CD4-positive, alpha-beta T cell (primary cell): ENCODE measurements at regions not wholly inside any gene's neighbourhood (a gene's known extent, or its start where the extent isn't known, plus 50 kb on each side); places are given as distances from the start of the nearest gene placed in this dataset.

ENCODE experiments used
- ATAC-seq: fragments of 200-7000 bp; cut with Tn5 transposase; one replicate; pipeline ENCODE4 v1.10.0; 2022; ENCODE audit warnings: mild to moderate bottlenecking; ENCODE audit not compliant: poor library complexity
- CTCF ChIA-PET: fragments of 350-600 bp; sonication (Branson Sonifier 250); formaldehyde crosslinking; loops from one replicate; lab custom pipeline; 2021; ENCODE audit warnings: antibody characterized with exemption, inconsistent platforms; lab: Charles Lee
- POLR2A ChIA-PET: fragments of 350-600 bp; sonication (Branson Sonifier 250); formaldehyde crosslinking; loops from one replicate; lab custom pipeline; 2021; ENCODE audit warnings: antibody characterized with exemption, inconsistent platforms; lab: Charles Lee
- DNase-seq, 14 experiments: peaks; one replicate each; pipeline ENCODE4 v3.0.0-alpha.2; 2013 to 2020; ENCODE audit warnings: mixed read lengths in 2 of 14
- H3K27ac ChIP-seq, 2 donors: one replicate each; pipeline versions ENCODE4 v1.5.1 to v1.7.0; 2013; ENCODE audit warnings: low read length in 2 of 2, low read depth in 1 of 2, mild to moderate bottlenecking in 1 of 2
- H3K27me3 ChIP-seq, 2 experiments: 1 replicate in 1 of 2; 2 replicates in 1 of 2; pipeline versions ENCODE4 v1.6.1 to v1.7.0; 2013; ENCODE audit warnings: low read length in 2 of 2, control low read depth in 1 of 2, mild to moderate bottlenecking in 1 of 2, moderate library complexity in 1 of 2; ENCODE audit not compliant: insufficient read depth in 2 of 2, control insufficient read depth in 1 of 2
- H3K36me3 ChIP-seq: one replicate; pipeline ENCODE4 v1.6.1; 2013; ENCODE audit warnings: low read length, control low read depth; ENCODE audit not compliant: insufficient read depth
- H3K4me1 ChIP-seq: one replicate; pipeline ENCODE4 v1.6.1; 2013; ENCODE audit warnings: low read length, control low read depth; ENCODE audit not compliant: insufficient read depth
- H3K4me3 ChIP-seq: one replicate; pipeline ENCODE4 v1.5.1; 2013; ENCODE audit warnings: mild to moderate bottlenecking, low read length, moderate library complexity
- H3K9me3 ChIP-seq, 2 experiments: 1 replicate in 1 of 2; 2 replicates in 1 of 2; pipeline versions ENCODE4 v1.6.1 to v1.7.0; 2013; ENCODE audit warnings: low read length in 2 of 2, mild to moderate bottlenecking in 2 of 2, control low read depth in 1 of 2, moderate library complexity in 1 of 2; ENCODE audit not compliant: control insufficient read depth in 1 of 2, insufficient read depth in 1 of 2
- H3K27ac Mint-ChIP-seq: one replicate; pipeline ENCODE4 v1.8.0; 2020; ENCODE audit warnings: mixed read lengths
- H3K27me3 Mint-ChIP-seq: one replicate; pipeline ENCODE4 v1.8.0; 2021; ENCODE audit warnings: mixed read lengths
- H3K36me3 Mint-ChIP-seq: one replicate; pipeline ENCODE4 v1.8.0; 2021; ENCODE audit warnings: low read depth, mixed read lengths
- H3K4me1 Mint-ChIP-seq: one replicate; pipeline ENCODE4 v1.8.0; 2021; ENCODE audit warnings: low read depth, mixed read lengths
- H3K4me3 Mint-ChIP-seq: one replicate; pipeline ENCODE4 v1.8.0; 2020; ENCODE audit warnings: mild to moderate bottlenecking, mixed read lengths
- H3K9me3 Mint-ChIP-seq: one replicate; pipeline ENCODE4 v1.8.0; 2020; ENCODE audit warnings: mixed read lengths
- intact Hi-C, 2 experiments: fragments of 100-400 bp; cut with DNase I in 1 of 2; cut with micrococcal nuclease in 1 of 2; formaldehyde crosslinking; loops; one replicate each; pipeline versions ENCODE4 v1.15.1 to v1.9.0; 2023 to 2025; cut with DNase I, micrococcal nuclease
- TF ChIP-seq, protein P1 (sequence below): fragments of 200-600 bp; IDR thresholded peaks from one replicate; pipeline ENCODE4 v1.8.0; 2022; ENCODE audit warnings: antibody characterized with exemption, mild to moderate bottlenecking

DNA sequence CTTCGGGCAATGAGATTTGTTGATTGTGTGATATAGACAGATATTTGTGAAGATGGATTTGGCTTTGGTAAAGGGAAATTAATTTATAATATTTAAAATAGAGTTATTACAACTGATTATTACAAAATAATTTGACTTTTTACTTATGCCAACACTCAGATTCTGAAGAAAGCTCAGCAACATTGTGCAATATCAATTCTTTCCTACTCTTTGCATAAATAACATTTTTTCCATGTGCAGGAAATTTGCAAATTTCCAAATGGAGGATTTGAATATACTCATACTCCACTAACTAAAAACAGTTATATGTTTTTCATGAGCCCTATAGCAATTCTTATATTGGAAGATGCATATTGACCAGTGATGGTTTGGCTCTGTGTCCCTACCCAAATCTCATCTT, 676.4 kb upstream of the ADAMTS5 start:
- Histone ChIP-seq H3K4me3 (no peak overlapping the region), H3K4me1 (no peaks in the 10 kb centered on the region), H3K36me3 (no peaks in the 10 kb centered on the region), H3K27me3 (no peaks in the 10 kb centered on the region), H3K9me3 (peaks cover 0 to 4% of the 10 kb centered on the region in 2 experiments), H3K27ac (no peak overlapping the region)
- H3K9me3 Mint-ChIP-seq, result peaks cover 6% of the 10 kb centered on the region
- TF ChIP-seq, protein P1, sequence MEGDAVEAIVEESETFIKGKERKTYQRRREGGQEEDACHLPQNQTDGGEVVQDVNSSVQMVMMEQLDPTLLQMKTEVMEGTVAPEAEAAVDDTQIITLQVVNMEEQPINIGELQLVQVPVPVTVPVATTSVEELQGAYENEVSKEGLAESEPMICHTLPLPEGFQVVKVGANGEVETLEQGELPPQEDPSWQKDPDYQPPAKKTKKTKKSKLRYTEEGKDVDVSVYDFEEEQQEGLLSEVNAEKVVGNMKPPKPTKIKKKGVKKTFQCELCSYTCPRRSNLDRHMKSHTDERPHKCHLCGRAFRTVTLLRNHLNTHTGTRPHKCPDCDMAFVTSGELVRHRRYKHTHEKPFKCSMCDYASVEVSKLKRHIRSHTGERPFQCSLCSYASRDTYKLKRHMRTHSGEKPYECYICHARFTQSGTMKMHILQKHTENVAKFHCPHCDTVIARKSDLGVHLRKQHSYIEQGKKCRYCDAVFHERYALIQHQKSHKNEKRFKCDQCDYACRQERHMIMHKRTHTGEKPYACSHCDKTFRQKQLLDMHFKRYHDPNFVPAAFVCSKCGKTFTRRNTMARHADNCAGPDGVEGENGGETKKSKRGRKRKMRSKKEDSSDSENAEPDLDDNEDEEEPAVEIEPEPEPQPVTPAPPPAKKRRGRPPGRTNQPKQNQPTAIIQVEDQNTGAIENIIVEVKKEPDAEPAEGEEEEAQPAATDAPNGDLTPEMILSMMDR, result no peak
- H3K4me3 Mint-ChIP-seq, result no peak overlapping the region
- no peak overlapping the region for H3K27ac Mint-ChIP-seq
- DNase-seq (no peak), ATAC-seq (no peak)
- H3K27me3 Mint-ChIP-seq, result no peaks in the 10 kb centered on the region
- ChIA-PET CTCF (no interaction called here), POLR2A (no interaction called here)
- no peaks in the 10 kb centered on the region for H3K4me1 Mint-ChIP-seq
- no peaks in the 10 kb centered on the region for H3K36me3 Mint-ChIP-seq
- intact Hi-C loops, result no loop called here

DNA sequence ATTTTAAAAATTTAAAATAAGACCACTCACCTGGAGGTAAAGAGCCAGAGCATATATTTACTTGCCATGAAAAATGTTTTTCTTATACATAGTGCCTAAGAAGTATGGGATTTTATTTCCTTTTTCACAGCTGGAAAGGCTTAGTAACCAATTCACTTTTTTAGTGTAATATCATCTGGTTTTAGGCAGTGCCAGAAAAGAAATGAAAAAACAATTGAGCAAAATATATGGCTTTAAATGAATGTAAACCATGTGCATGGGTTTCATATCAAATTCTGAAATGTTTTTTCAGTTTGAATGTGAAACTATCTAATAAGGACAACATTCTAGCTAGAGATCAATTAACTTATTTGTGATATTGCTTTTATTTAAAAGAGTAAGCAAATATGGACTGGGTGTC, 672.4 kb upstream of the ADAMTS5 start:
- no peaks in the 10 kb centered on the region for H3K27me3 ChIP-seq
- TF ChIP-seq, protein P1, result no peak
- H3K36me3 ChIP-seq, result no peaks in the 10 kb centered on the region
- H3K36me3 Mint-ChIP-seq, result no peaks in the 10 kb centered on the region
- H3K9me3 Mint-ChIP-seq, result peaks cover 10% of the 10 kb centered on the region
- H3K4me3 Mint-ChIP-seq, result no peak overlapping the region
- ChIA-PET CTCF (no interaction called here), POLR2A (no interaction called here)
- H3K27ac ChIP-seq, result no peak overlapping the region
- no peaks in the 10 kb centered on the region for H3K4me1 Mint-ChIP-seq
- ATAC-seq (no peak), DNase-seq (no peak)
- intact Hi-C loops, result no loop called here
- H3K9me3 ChIP-seq, result peaks cover 0 to 8% of the 10 kb centered on the region in 2 experiments
- no peaks in the 10 kb centered on the region for H3K4me1 ChIP-seq
- H3K27ac Mint-ChIP-seq, result no peak overlapping the region
- H3K27me3 Mint-ChIP-seq, result no peaks in the 10 kb centered on the region
- no peak overlapping the region for H3K4me3 ChIP-seq

DNA sequence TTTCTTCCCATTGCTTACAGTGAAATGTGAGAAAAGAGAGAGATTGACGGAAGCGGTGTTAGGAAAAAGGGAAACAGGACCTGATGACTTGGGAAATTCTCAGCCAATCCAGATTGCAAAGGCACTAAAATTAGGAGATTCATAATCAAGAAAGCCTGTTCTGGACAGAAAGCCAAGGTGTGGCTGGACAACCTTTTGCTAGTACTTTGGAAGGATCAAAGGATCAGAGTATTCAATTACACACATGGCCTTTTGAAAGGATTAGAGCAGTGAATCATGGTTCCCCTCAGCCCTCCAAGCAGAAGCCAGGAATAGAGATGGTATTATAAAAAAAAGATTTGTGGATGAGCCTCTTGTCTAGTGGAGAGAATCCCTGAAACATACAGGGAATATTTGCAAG, 669.8 kb upstream of the ADAMTS5 start:
- Histone ChIP-seq H3K4me1 (no peaks in the 10 kb centered on the region), H3K9me3 (peaks cover 0 to 6% of the 10 kb centered on the region in 2 experiments), H3K27me3 (no peaks in the 10 kb centered on the region), H3K4me3 (no peak overlapping the region), H3K36me3 (no peaks in the 10 kb centered on the region), H3K27ac (no peak overlapping the region)
- Mint-ChIP-seq H3K4me1 (no peaks in the 10 kb centered on the region), H3K4me3 (no peak overlapping the region), H3K9me3 (peaks cover 10% of the 10 kb centered on the region), H3K36me3 (no peaks in the 10 kb centered on the region), H3K27ac (no peak overlapping the region), H3K27me3 (no peaks in the 10 kb centered on the region)
- ATAC-seq (no peak), DNase-seq (no peak)
- ChIA-PET POLR2A (no interaction called here), CTCF (no interaction called here)
- intact Hi-C loops, result no loop called here
- TF ChIP-seq, protein P1, result no peak
